Stomach (tissue), 4 donors: ENCODE measurements at regions not wholly inside any gene's neighbourhood (a gene's known extent, or its start where the extent isn't known, plus 50 kb on each side); places are given as distances from the start of the nearest gene placed in this dataset.

Experiments used
- EP300 ChIP-seq: sonication (generic); formaldehyde crosslinking; IDR thresholded peaks from one replicate; pipeline ENCODE4 v1.6.1; 2017; ENCODE audit warnings: antibody characterized with exemption
- POLR2AphosphoS5 ChIP-seq, 3 donors: sonication (generic); formaldehyde crosslinking; IDR thresholded peaks; one replicate each; pipeline ENCODE4 v1.6.1; 2016; ENCODE audit warnings: antibody characterized with exemption in 3 of 3
- TF ChIP-seq, protein P1 (sequence below), 7 experiments: fragments of 450-650 bp in 4 of 7; fragments of 200-600 bp in 3 of 7; sonication (generic) in 3 of 7; IDR thresholded peaks; one replicate each; pipeline ENCODE4 v1.5.1; 2016 to 2019; ENCODE audit warnings: antibody characterized with exemption in 7 of 7, control low read depth in 2 of 7, mild to moderate bottlenecking in 1 of 7

DNA sequence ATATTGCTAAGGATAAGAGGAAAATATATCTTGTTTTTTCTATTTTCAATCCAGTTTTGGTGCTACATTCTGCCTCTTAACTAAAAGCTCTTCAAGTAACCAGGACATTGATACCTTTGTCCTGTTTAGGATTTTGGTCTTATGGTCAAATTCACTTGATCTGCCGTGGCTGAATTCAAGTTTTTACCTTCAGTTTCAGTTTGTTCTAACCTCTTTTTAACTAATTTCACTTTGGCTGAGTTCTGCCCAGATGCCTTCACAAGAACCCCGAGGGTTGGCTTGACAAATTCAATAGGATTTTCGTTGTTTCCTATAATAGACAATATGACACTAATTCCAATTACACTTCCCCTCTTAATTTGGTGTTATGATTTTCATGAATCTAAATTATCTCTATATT lies 84.5 kb upstream of the C1orf21 start:
- TF ChIP-seq, protein P1, sequence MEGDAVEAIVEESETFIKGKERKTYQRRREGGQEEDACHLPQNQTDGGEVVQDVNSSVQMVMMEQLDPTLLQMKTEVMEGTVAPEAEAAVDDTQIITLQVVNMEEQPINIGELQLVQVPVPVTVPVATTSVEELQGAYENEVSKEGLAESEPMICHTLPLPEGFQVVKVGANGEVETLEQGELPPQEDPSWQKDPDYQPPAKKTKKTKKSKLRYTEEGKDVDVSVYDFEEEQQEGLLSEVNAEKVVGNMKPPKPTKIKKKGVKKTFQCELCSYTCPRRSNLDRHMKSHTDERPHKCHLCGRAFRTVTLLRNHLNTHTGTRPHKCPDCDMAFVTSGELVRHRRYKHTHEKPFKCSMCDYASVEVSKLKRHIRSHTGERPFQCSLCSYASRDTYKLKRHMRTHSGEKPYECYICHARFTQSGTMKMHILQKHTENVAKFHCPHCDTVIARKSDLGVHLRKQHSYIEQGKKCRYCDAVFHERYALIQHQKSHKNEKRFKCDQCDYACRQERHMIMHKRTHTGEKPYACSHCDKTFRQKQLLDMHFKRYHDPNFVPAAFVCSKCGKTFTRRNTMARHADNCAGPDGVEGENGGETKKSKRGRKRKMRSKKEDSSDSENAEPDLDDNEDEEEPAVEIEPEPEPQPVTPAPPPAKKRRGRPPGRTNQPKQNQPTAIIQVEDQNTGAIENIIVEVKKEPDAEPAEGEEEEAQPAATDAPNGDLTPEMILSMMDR (IDR thresholded peaks at IDR 0.05): no peak
- TF ChIP-seq EP300 (no peak), POLR2AphosphoS5 (IDR thresholded peaks at IDR 0.05) (no peak)
